ENCODE measurements at regions not wholly inside any gene's neighbourhood (a gene's known extent, or its start where the extent isn't known, plus 50 kb on each side); places are given as distances from the start of the nearest gene placed in this dataset.
"Not testable (repeated sequence)": the region's sequence is repeated elsewhere in the genome, so short reads cannot be mapped to it uniquely, and the experiment has no call there.

DNA sequence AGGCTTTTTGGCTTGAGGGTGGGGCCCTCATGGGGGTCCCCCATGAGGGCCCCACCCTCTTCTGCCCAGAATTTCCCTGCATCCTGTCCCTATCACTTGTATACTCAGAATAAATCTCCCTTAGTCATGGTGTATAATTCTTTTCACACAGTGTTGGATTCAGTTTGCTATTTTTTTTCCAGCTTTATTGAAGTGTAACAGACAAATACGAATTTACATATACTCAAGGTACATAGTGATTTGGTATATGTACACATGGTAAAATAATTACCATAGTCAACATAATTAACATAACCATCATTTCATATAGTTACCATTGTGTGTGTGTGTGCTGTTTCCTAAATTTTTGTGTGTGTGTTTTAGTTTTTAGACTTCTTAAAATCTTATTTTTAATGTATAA, 289.4 kb downstream of the CNTNAP3B start:
- not testable (repeated sequence) for DNase-seq (ENCODE audit: low read depth in 4 of 4, low spot score in 1 of 4)

DNA sequence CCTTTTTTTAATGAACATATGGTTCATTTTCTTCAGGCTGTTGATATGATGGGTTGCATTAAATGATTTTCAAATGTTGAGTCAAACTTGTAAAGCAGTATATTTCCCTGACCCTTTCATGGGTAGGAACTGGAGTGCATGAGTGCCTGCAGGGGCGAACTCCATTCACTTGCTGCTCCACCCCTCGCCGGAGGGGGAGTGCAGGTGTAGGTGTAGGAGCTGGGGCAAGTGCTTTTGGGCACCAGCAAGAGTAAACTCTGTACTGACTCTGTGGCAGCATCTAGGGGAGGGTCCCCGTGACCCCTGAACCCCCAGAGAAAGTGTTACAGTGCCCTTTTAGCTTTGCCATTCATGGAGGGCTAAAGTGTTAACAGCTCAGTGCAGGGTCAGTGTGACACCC, 290.3 kb downstream of the CNTNAP3B start:
- not testable (repeated sequence) for DNase-seq (ENCODE audit: low read depth in 4 of 4, low spot score in 1 of 4)

DNA sequence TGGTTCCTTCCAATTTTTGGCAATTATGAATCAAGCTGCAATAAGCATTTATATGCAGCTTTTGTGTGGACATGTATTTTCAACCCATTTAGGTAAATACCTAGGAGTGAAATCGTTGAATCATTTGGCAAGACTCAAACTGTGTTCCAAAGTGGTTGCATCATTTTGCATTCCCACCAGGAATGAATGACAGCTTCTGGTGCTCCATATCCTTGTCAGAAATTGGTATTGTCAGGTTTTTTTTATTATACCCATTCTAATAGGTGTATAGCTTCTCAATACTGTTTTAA, 290.7 kb downstream of the CNTNAP3B start:
- not testable (repeated sequence) for DNase-seq (ENCODE audit: low read depth in 4 of 4, low spot score in 1 of 4)

DNA sequence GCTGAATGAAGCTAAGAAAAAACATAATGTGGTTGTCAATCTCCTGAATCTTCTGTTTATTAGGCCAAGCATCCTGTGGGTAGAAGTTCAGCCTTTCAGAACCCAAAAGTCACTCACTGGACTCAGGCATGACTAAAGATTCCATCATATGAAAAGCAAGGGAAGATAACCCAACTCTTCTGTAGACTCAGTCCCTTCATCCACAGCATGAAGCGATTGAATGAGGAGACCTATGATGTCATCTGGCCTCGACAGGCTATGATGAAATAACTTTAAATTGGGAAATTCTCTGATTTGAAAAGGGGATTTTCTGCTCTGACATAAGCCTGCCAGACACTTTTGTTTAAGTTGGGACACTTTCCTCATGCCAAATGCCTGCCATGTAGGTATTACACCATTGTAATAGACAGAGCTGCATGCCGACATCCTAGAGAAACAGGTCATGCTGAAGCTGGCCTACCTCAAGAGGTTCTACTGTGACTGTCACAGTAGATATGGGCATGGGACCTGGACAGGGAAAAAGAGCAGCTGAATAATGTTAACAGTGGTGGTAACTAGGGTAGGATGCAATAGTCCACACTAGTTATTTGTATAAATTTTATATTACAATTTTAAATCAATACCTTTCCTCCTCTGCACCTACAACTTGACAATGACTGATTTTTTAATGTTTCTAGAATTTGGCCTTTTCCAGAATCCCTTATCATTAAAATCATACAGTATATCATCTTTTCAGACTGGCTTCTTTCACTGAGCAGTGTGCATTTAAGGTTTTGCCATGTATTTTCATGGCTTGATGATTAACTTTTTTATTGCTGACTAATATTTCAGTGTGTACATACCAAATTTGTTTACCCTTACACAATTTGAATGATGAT, 291.3 kb downstream of the CNTNAP3B start:
- DNase-seq (ENCODE audit: low read depth in 4 of 4, low spot score in 1 of 4) = not testable (repeated sequence)

DNA sequence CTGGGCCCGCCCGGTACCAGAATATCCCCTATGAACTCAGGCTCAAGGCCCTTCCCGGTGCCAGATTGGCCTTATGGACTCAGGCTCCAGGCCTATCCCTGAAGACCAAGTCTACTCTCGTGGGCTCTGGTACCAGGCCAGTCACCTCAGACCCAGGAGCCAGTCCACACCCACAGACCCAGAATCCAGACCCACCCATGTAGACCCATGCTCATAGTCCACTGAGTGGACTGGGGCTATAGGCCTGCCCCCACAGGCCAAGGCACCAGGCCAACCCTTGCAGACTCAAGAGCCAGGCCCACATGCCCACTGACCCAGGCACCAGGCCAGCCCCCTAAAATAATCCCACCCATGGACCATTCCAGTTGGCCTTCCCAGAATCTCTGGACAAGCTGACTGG, 296.1 kb downstream of the CNTNAP3B start:
- not testable (repeated sequence) for DNase-seq (ENCODE audit: low read depth in 4 of 4, low spot score in 1 of 4)

DNA sequence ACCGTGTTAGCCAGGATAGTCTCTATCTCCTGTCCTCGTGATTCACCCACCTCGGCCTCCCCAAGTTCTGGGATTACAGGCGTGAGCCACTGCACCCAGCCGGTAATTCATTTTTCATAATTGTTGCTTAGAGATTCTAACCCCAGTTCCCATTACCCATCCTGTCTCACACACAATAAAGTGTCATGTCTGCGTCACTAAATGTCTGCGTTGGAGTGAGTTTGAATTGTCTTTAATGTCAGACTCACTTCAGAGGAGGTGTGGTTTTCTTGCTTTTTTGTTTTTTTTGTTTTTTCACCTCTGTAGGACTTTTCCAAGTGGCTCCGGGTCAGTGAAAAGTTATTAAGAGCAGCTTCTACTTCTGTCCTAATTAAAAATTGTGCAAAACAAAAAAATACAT, 304.5 kb downstream of the CNTNAP3B start:
- DNase-seq (ENCODE audit: low read depth in 4 of 4, low spot score in 1 of 4) = not testable (repeated sequence)

DNA sequence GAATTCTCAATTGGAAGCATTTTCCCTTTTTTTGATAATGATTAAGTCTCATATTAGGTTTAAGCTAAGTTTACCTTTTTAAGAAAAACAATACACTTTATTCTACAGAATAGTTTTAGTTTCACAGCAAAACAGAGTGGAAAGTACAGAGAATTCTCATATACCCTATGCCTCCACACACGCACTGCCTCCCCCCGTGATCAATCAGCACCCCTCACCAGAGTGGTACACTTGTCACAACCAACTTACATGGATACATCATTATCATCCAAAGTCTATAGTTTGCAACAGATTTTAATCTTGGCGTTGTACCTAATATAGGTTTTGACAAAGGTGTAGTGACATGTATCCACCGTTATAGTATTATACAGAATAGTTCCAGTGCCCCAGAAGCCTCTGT, 326.5 kb downstream of the CNTNAP3B start:
- DNase-seq (ENCODE audit: low read depth in 4 of 4, low spot score in 1 of 4) = not testable (repeated sequence)

DNA sequence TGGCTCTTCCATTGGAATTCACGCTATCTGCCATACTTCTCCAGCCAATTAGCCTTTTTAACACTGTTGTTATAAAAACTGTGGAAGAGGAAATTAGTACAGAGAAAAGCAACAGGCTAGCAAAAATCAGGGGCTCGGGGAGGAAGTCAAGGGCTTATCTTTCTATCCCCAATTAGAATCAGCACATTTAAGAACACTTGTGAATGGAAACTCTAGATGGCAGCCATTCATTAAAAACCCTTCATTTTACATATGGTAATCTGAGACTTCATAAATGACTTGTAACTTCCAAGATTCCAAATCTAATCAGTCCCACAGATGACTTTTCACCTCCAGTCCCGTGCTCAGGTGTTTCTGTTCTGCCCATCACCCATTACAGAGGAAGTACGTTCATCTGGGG, 330.5 kb downstream of the CNTNAP3B start:
- not testable (repeated sequence) for DNase-seq (ENCODE audit: low read depth in 4 of 4, low spot score in 1 of 4)

DNA sequence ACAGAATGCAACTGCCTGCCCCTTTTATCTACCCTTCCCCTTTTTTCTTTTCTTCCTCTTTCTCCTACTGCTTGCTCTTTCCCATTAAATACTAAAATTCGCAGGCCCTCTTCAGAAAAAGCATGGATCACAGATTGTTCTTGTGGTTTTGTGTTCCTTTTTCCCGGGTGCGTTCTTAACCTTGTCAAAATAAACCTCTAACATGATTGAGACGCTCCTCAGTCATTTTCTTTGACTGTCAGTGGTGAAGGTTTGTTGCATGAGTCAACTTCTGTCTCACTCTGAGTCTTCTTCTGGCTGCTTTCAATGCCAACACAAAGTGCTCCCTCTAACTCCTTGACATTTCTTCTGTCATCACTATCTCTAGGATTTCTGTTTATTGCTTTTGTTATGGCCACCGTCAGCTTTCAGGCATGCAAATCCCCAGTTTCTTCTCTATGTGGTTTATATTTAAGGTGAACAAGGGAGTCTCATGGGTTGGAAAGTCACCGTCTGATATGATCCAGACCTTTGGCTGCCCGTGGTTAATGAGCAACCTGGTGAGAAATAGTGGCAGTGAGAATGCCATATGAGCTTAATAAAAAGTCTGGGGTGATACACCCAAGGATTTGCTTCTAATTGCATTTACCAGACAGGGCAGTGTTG, 338.4 kb downstream of the CNTNAP3B start:
- not testable (repeated sequence) for DNase-seq (ENCODE audit: low read depth in 4 of 4, low spot score in 1 of 4)

DNA sequence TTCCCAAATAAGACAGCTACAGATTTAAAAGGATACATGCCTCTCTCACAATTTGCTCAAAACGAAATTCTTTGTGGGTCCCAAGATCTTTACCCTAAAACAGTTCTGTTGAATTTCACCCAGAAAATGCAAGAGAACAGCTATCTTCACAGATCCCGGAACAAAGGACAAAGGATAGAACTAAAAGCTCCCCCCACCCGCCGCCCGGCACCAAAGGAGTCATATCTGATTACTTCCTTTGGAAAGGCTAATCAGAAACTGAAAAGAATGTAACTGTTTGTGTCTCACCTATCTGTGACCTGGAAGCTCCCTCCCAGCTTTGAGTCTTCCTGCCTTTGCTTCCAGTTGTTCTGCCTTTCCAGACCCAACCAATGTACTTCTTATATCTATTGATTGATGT, 339.2 kb downstream of the CNTNAP3B start:
- DNase-seq (ENCODE audit: low read depth in 4 of 4, low spot score in 1 of 4) = not testable (repeated sequence)

DNA sequence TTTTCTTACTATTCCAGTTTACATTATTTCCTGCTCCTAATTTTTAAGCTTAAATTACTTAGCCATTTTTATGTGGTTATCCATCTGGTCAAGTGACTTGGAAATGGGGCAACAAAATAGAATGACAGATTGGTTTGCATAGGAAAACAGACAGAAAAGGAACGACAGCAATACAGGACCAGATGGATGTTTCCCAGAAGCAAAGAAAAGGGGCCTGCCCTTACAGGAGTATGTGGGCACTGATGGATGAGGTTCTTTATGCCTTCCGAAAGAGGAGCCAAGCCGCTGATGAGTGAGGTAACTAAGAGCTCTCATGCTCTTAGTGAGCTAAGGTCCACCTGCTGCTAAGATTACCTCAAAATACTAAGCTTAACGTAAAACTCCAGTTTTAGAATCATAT, 339.8 kb downstream of the CNTNAP3B start:
- not testable (repeated sequence) for DNase-seq (ENCODE audit: low read depth in 4 of 4, low spot score in 1 of 4)

DNA sequence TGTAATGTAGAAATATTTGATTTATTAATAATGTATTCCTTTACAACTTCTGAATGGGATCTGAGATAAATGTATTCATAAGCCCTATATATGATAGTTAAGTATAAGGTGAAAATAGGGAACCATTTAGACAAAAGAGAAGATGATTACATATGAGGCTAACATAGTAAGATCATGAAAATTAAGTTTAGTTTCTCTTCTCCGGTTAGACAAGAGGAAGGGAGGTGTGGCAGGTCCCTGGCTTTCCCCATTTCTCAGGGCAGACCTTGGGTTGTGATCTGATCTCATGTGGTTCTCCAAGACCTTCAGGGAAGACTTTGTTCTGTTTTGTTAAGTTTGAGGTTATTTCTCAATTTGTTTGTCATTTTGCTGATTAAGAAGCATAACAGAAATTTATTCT, 341.3 kb downstream of the CNTNAP3B start:
- not testable (repeated sequence) for DNase-seq (ENCODE audit: low read depth in 4 of 4, low spot score in 1 of 4)

DNA sequence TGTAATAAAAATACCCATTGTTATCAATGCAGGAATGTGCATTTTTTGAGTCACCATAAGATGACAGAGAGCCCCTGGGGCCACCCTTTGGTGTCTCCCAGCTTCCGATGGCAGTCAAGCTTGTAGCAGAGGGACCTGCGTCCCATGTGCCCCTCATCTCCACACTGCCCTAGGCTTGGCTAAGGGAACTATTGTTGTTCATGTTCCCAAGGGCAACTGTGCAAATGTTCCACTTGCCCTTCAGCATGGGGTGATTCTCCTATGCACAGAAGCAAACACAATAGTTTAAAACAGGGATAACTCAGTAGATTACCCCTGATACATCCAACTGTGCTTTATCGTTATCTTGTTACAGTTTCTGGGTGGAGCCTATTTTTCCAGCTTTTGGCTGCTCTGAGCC, 342.0 kb downstream of the CNTNAP3B start:
- DNase-seq (ENCODE audit: low read depth in 4 of 4, low spot score in 1 of 4) = not testable (repeated sequence)

DNA sequence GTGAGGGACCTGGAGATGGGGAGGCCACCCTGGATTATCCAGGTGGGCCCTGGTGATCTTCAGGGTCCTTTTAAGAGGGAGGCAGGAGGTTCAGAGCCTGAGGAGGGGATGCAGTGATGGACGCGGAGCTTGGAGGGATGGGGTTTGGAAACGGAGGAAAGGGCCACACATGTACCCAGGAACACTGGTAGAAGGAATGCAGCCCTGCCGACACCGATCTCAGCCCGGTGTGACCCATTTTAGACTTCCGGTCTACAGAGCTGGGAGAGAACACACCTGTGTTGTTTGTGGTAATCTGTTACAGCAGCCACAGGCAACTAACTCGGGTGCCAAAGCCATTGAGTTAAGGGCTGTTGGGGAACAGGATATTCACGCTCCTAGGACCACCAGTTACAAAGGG, 345.2 kb downstream of the CNTNAP3B start:
- not testable (repeated sequence) for DNase-seq (ENCODE audit: low read depth in 4 of 4, low spot score in 1 of 4)

DNA sequence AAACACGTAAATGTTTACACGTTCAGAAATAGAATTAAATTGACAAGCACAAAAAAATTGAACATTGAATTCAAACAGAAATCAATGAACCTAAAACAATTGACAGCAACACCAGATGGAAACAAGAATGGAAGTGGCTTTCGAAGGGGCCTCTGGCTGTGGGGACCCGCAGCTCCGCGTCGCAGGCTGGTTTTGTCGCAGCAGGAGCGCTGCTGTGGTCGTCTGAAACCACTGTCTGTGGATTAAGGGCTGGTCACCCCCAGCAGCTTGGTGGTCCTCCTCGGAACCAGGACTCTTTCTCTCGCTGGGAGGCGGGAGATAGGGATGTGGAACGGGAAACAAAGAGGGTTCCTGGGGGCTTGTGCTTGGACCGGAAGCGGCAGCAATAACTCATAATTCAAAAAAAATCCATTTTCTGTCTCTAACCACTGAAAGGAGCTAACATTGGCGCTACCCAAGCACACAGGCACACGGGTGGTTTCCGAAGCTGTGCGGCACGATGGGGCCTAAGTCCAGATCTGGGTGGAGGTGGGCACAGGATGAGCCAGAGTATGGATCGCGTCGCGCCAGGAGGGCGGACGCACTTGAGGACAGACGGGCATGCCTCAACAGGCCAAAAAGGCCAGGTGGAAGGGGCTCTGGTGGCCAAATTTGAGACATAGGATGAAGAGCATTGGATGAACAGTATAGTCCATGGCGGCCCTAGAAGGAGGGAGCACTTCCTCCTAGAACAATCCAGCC, 346.0 kb downstream of the CNTNAP3B start:
- DNase-seq (ENCODE audit: low read depth in 4 of 4, low spot score in 1 of 4) = not testable (repeated sequence)

DNA sequence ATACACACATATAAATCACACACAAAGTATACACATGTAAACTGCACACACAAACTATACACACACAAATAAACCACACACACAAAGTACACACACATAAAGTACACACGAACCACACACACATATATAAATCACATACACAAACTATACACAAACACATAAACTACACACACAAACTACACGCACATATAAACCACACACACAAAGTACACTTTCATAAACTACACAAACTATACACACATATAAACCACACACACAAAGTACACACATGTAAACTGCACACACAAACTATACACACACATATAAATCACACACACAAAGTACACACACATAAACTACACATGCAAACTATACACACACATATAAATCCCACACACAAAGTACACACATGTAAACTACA, 347.3 kb downstream of the CNTNAP3B start:
- DNase-seq (ENCODE audit: low read depth in 4 of 4, low spot score in 1 of 4) = not testable (repeated sequence)

DNA sequence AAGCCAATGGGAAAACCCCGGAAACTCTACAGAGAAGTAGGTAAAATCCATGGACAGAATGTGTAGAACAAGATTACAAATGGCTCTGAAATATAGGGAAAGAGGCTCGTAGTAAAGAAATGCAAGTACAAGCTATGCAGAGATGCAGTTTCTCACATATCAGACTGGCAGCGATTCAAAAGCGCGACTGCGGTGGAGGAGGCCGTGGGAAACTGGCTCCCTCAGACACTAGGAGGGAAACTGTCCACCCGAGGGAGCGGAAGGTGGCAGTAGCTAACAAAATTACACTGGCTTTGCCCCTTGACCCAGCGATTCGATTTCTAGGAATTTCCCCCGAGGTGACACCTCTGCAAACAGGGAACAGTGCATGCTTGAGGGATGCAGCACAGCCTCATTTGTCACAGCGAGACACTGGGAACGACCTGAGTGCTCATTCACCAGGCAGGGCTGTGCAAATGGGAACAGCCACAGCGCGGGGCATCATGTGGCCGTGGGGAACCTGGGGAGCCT, 349.3 kb downstream of the CNTNAP3B start:
- DNase-seq (ENCODE audit: low read depth in 4 of 4, low spot score in 1 of 4) = not testable (repeated sequence)

DNA sequence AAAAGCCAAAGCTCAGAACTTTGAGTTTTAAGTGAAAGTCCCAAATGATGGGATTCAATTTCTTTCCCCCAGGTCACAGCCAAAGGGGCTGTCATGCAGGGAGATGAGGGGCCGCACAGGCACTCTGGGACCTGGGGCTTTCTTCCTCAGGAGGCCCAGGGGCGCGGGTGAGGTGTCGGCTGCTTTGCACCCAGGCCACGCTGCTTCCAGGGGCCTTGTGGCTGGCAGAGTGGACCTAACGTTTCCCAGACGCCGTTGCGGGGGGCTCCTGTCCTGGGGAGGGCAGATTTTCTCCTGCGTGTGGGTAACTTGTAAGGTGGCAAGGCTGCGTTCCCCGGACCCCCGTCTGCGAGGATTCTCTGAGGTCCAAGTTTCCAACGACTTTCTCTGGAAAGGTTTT, 350.0 kb downstream of the CNTNAP3B start:
- DNase-seq (ENCODE audit: low read depth in 4 of 4, low spot score in 1 of 4) = not testable (repeated sequence)

DNA sequence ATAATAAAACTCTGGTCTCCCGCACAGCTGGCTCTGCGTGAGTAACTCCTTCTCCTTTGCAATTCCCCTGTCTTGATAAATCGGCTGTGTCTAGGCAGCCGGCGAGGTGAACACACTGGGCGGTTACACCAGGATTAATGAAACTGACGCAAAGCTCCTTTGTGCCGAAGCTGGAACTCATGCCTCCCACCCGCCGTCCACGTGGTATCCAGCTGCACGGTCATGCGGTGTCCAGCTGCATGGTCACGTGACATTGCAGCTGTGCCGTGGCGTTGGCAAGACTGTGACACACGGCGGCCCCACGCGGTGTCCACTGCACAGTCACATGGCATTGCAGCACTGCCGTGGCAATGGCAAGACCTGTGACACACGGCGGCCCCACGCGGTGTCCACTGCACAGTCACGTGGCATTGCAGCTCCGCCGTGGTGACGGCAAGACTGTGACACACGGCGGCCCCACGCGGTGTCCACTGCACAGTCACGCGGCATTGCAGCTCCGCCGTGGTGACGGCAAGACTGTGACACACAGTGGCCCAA, 350.6 kb downstream of the CNTNAP3B start:
- DNase-seq (ENCODE audit: low read depth in 4 of 4, low spot score in 1 of 4) = not testable (repeated sequence)

DNA sequence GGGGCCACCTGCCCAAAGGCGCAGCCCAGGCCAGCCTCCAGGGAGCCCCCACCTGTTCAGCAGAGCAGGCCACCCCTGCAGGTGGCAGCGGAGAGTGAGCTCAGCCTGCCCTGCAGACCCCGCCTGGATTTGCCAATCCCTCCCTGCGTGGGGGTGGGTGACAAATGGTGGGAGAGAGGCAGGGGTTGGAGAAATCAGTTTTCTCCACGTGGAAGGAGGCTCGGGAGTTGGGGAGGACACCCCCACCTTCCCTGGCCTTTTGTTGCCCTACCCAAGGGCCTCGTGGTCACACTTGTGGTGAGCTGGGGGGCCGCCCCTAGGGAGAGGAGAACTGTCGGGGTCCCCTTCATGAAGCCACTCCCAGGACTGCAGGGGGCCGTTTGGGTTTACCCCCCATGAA, 351.7 kb downstream of the CNTNAP3B start:
- DNase-seq (ENCODE audit: low read depth in 4 of 4, low spot score in 1 of 4) = not testable (repeated sequence)

DNA sequence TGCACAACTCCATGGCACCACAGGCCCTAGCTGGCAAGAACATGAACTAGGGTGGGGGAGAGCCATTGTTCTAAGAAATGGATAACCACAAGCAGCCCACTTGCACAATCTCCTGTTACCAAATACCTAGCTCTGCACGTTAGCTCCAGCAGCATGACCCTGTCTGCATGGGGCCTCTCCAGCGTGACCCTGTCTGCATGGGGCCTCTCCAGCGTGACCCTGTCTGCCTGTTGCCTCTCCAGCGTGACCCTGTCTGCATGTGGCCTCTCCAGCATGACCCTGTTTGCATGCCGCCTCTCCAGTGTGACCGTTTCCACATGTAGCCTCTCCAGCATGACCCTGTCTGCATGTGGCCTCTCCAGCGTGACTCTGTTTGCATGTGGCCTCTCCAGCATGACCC, 356.7 kb downstream of the CNTNAP3B start:
- DNase-seq (ENCODE audit: low read depth in 4 of 4, low spot score in 1 of 4) = not testable (repeated sequence)
